MM.1S (cell line): ENCODE measurements at regions not wholly inside any gene's neighbourhood (a gene's known extent, or its start where the extent isn't known, plus 50 kb on each side); places are given as distances from the start of the nearest gene placed in this dataset.

Experiments
- DNase-seq: peaks from one replicate; pipeline ENCODE4 v3.0.0-alpha.2; 2015
- H2AFZ ChIP-seq: fragments of 300-600 bp; sonication (generic); 2 replicates; pipeline ENCODE4 v1.6.0; 2016; ENCODE audit warnings: antibody characterized with exemption, low read length
- H3F3A ChIP-seq: fragments of 300-600 bp; sonication (generic); 2 replicates; pipeline ENCODE4 v1.6.1; 2016; ENCODE audit warnings: mild to moderate bottlenecking, antibody characterized with exemption, low read length, moderate library complexity, mixed read lengths; ENCODE audit not compliant: insufficient read depth
- H3K27ac ChIP-seq: fragments of 300-600 bp; sonication (generic); 2 replicates; pipeline ENCODE4 v1.5.1; 2016; ENCODE audit warnings: mild to moderate bottlenecking, low read length
- H3K27me3 ChIP-seq: fragments of 300-600 bp; sonication (generic); replicated peaks from 2 replicates; pipeline ENCODE4 v1.6.0; 2016; ENCODE audit warnings: low read length; ENCODE audit not compliant: insufficient read depth
- H3K36me3 ChIP-seq: fragments of 300-600 bp; sonication (generic); replicated peaks from 2 replicates; pipeline ENCODE4 v1.6.1; 2016; ENCODE audit warnings: mild to moderate bottlenecking, low read length, mixed read lengths; ENCODE audit not compliant: insufficient read depth
- H3K4me1 ChIP-seq: fragments of 300-600 bp; sonication (generic); 2 replicates; pipeline ENCODE4 v1.6.1; 2016; ENCODE audit warnings: low read length, mixed read lengths
- H3K4me2 ChIP-seq: fragments of 300-600 bp; sonication (generic); 2 replicates; pipeline ENCODE4 v1.6.0; 2016; ENCODE audit warnings: low read depth, low read length
- H3K4me3 ChIP-seq: fragments of 300-600 bp; sonication (generic); 2 replicates; pipeline ENCODE4 v1.5.1; 2016; ENCODE audit warnings: low read length, mixed read lengths
- H3K79me2 ChIP-seq: fragments of 300-600 bp; sonication (generic); 2 replicates; pipeline ENCODE4 v1.6.1; 2016; ENCODE audit warnings: mixed run types, low read length, mixed read lengths
- H3K9ac ChIP-seq: fragments of 300-600 bp; sonication (generic); 2 replicates; pipeline ENCODE4 v1.6.1; 2016; ENCODE audit warnings: low read length, mixed read lengths
- H3K9me2 ChIP-seq: fragments of 300-600 bp; sonication (generic); replicated peaks from 2 replicates; pipeline ENCODE4 v1.6.1; 2016; ENCODE audit warnings: mild to moderate bottlenecking, low read length, mixed read lengths; ENCODE audit not compliant: insufficient read depth
- H3K9me3 ChIP-seq: fragments of 300-600 bp; sonication (generic); replicated peaks from 2 replicates; pipeline ENCODE4 v1.6.1; 2016; ENCODE audit warnings: mild to moderate bottlenecking, low read length, mixed read lengths; ENCODE audit not compliant: insufficient read depth
- H4K20me1 ChIP-seq: fragments of 300-600 bp; sonication (generic); 2 replicates; pipeline ENCODE4 v1.6.1; 2016; ENCODE audit warnings: mild to moderate bottlenecking, low read length, moderate library complexity, mixed read lengths; ENCODE audit not compliant: insufficient read depth
- EZH2 ChIP-seq: fragments of 300-600 bp; sonication (generic); optimal IDR thresholded peaks from 2 replicates; pipeline ENCODE3; 2017; ENCODE audit warnings: low read depth, mild to moderate bottlenecking, antibody characterized with exemption, low read length, mixed read lengths
- EZH2phosphoT487 ChIP-seq: fragments of 300-600 bp; sonication (generic); IDR thresholded peaks from 2 replicates; pipeline ENCODE4 v1.6.1; 2018; ENCODE audit warnings: antibody characterized with exemption, low read length
- TF ChIP-seq, protein P1 (sequence below): fragments of 300-600 bp; sonication (generic); IDR thresholded peaks from 2 replicates; pipeline ENCODE4 v1.5.1; 2016; ENCODE audit warnings: antibody characterized with exemption, low read length, mixed read lengths

DNA sequence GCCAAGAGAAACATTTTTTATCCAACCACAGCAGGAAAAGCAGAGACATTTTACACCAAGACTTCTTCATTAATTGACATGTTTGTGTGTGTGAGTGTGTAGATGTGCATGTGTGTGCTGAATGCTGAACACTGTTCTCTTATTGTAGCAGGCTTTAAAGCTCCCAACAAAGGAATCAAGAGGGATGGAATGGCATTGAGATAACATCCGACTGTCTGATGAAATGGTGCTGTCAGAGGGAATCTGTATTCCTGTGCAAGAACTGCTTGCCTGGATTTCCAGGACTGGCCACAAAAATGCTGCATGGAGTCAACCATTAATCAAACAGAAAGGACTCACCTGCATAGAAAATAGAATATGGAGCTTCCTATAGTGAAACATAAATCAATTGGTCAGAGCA is 354.0 kb downstream of the UQCRFS1 start:
- Histone ChIP-seq H3K79me2 (no peaks in the 10 kb centered on the region), H3K9me3 (no peaks in the 10 kb centered on the region), H3K4me1 (no peaks in the 10 kb centered on the region), H4K20me1 (no peaks in the 10 kb centered on the region), H2AFZ (no peak overlapping the region), H3K9ac (no peak overlapping the region), H3K36me3 (no peaks in the 10 kb centered on the region), H3K4me2 (no peak overlapping the region), H3F3A (no peaks in the 10 kb centered on the region), H3K9me2 (no peaks in the 10 kb centered on the region), H3K27me3 (no peaks in the 10 kb centered on the region), H3K27ac (no peak overlapping the region), H3K4me3 (no peak overlapping the region)
- no peak for DNase-seq
- TF ChIP-seq, protein P1, sequence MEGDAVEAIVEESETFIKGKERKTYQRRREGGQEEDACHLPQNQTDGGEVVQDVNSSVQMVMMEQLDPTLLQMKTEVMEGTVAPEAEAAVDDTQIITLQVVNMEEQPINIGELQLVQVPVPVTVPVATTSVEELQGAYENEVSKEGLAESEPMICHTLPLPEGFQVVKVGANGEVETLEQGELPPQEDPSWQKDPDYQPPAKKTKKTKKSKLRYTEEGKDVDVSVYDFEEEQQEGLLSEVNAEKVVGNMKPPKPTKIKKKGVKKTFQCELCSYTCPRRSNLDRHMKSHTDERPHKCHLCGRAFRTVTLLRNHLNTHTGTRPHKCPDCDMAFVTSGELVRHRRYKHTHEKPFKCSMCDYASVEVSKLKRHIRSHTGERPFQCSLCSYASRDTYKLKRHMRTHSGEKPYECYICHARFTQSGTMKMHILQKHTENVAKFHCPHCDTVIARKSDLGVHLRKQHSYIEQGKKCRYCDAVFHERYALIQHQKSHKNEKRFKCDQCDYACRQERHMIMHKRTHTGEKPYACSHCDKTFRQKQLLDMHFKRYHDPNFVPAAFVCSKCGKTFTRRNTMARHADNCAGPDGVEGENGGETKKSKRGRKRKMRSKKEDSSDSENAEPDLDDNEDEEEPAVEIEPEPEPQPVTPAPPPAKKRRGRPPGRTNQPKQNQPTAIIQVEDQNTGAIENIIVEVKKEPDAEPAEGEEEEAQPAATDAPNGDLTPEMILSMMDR: no peak
- TF ChIP-seq EZH2phosphoT487: no peak
- TF ChIP-seq EZH2: no peak

DNA sequence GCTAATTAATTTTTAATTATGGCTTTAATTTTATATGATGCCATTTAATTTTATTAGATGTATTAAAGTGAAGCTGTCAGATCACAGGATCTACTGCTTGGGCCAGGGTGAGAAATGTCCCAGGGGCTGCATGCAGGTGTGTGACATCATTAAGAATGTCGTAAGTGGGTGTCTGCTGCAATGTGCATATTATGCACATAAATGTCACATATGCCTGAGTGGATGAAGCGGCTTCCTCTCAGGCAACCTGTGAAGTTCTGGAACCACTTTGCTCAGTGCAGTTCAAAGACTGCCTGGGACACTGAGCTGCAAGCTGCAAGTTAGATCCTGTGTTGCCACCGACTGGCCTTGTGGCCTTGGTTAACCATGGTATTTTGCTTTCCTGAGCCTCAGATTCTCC is 355.0 kb downstream of the UQCRFS1 start:
- Histone ChIP-seq H3K27ac (no peak overlapping the region), H3K4me1 (no peaks in the 10 kb centered on the region), H3K4me3 (no peak overlapping the region), H3K36me3 (no peaks in the 10 kb centered on the region), H3F3A (no peaks in the 10 kb centered on the region), H3K27me3 (no peaks in the 10 kb centered on the region), H3K9ac (no peak overlapping the region), H4K20me1 (no peaks in the 10 kb centered on the region), H3K9me2 (no peaks in the 10 kb centered on the region), H2AFZ (no peak overlapping the region), H3K9me3 (no peaks in the 10 kb centered on the region), H3K79me2 (no peaks in the 10 kb centered on the region), H3K4me2 (no peak overlapping the region)
- DNase-seq: no peak
- TF ChIP-seq EZH2phosphoT487: no peak

DNA sequence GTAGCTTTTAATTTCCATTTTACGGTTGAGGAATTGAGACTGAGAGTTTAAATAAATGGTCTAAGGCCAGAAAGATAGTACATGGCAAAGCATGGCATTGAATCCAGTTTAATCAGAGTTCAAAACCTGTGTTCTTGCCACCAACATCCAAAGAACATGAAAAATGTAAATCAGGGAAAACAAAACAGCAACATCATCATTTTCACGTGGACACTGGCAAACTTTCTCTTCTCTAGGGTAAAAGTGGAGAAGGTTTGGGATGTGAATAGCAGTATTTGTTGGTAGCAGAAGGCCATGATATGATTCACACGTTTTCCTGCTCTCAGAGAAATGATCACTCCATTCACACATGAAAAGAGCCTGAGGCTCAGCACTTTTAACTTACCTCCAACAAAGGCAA is 357.7 kb downstream of the UQCRFS1 start:
- Histone ChIP-seq H3K27me3 (no peaks in the 10 kb centered on the region), H3K4me3 (no peak overlapping the region), H3K4me2 (no peak overlapping the region), H3K9ac (no peak overlapping the region), H3K9me2 (no peaks in the 10 kb centered on the region), H3K9me3 (no peaks in the 10 kb centered on the region), H3K4me1 (no peaks in the 10 kb centered on the region), H3K27ac (no peak overlapping the region), H3K79me2 (no peaks in the 10 kb centered on the region), H3F3A (no peaks in the 10 kb centered on the region), H4K20me1 (no peaks in the 10 kb centered on the region), H2AFZ (no peak overlapping the region), H3K36me3 (no peaks in the 10 kb centered on the region)
- no peak for DNase-seq
- TF ChIP-seq EZH2 (no peak), EZH2phosphoT487 (no peak)
- TF ChIP-seq, protein P1: no peak

- H3K4me2 ChIP-seq: no peak overlapping the region
- H3K27me3 ChIP-seq: peaks cover 9% of the 10 kb centered on the region; the same call in 1 of the 2 replicates
- H3K27ac ChIP-seq: no peak overlapping the region
- H4K20me1 ChIP-seq: no peaks in the 10 kb centered on the region
- no peaks in the 10 kb centered on the region for H3K9me3 ChIP-seq
- H2AFZ ChIP-seq: no peak overlapping the region
- H3F3A ChIP-seq: no peaks in the 10 kb centered on the region
- no peak overlapping the region for H3K4me3 ChIP-seq
- no peak for DNase-seq
- H3K79me2 ChIP-seq: no peaks in the 10 kb centered on the region
- no peak overlapping the region for H3K9ac ChIP-seq
- H3K4me1 ChIP-seq: no peaks in the 10 kb centered on the region
- H3K9me2 ChIP-seq: no peaks in the 10 kb centered on the region
- TF ChIP-seq EZH2phosphoT487 (no peak), EZH2 (no peak)
- TF ChIP-seq, protein P1: no peak
- H3K36me3 ChIP-seq: no peaks in the 10 kb centered on the region
Observed at GRCh38 chr19:28847468-28847867, 365.5 kb downstream of the UQCRFS1 start.
